SHP77 (cell line): ENCODE measurements at regions not wholly inside any gene's neighbourhood (a gene's known extent, or its start where the extent isn't known, plus 50 kb on each side); places are given as distances from the start of the nearest gene placed in this dataset.
A peak's percentile ranks its signal among the peaks of the same experiment; 100 is the strongest.

Source experiments
- DNase-seq, 2 experiments: peaks; one replicate each; lab custom pipeline; 2025; lab: John Stamatoyannopoulos, UW

DNA sequence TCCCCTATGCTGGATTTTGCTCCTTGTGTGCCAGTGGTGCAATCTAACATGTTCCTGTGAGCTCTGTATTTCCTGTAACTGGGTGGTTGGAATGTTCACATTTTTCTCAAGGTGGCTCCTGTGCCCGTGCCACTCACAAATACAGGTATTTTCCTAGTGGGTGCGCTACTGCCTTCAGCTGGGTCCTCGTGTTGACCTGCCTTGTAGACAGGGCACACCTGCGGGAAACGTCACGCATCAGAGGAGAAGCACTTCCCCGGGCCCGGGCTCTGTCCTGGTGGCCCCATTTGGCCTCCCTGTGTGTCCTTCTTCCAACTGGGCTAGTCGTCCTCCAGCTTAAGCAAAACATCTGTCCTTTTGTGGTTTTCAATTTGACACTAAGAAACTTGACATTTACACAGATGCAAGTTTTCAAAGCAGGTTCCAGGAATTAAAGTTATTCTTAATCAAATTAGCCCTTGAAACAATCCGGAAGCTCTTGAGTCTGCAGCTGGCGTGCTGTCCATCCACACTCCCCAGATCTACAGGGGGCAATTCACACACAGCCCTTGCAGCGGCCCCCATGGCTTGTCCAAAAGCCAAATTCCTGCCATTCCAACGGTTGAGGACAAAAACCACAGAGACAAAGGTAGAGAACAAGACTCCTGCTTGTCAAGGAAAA lies 275.1 kb downstream of the CDC5L start:
- DNase-seq: peak; percentile 52 to 53

DNA sequence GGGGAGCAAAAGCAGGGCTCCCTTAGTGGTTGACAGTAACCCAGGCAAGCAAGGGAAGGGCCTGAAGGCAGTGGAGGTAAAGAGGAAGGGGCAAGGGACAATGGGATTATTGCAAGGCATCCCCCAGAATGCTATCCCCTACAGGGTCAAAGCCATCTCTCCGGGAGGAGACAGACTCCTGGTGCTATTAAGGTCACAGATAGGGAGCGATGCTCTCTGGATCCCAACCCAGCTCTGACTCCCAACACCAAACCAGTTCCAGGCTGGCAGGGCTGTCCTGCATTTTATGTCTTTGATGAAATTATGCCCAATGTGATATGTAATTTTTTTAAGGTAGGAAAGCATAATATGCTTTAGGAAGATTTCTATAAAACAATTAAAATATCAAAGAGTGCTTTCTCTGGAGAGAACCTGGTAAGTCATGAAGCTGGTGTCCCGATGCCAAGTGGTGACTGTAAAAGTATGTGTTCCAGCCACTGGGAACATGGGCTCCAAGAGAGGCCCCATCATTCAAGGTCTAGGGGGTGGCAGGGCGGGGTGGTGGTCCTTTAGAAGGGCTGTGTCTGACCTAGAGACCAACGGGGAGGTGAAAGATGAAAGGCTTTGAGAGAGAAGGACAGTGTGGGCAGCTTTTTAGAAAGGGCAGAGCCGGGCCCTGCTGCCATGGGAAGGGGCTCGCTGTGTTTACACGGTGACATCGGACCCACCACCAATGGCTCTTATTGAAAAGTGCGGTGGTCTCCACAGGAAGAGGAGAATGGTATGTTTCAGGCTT lies 276.5 kb downstream of the CDC5L start:
- no peak for DNase-seq

DNA sequence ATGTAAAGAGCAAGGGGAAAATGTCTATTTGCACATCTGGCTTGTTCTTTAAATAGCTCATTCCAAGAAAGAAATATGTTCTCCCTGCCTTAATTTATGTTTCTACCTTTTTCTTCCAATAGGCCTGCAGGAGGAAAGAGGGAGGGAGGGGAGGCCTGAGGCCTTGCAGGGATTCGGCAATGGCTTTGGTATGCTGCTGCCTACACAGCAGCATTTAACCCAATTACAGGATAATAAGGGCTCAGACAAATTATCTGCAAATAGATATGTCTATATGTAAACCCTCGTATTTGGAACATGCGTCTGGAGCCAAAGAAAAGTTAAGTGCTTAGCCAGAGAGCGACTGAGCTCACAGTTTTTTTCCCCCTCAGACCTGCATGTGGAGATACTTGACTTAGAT lies 277.2 kb downstream of the CDC5L start:
- no peak for DNase-seq

DNA sequence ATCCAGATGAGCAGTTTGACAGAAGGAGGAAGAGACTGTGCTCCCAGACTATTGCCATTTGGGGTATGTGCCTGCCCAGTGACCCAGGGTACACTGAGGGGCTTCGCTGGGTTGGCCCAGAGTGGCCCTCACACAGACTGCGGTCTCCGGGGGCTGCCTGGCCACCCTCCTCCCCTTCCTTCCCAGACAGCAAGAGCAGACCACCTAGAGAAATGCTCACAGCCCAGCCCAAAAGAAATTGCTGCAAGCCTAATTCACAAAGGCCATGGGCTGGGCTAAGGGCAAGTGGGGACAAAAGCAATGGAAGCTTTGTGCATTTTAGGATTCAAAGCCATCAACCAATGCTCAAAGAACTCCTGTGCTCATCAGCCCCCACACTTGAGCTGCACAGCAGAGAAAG lies 277.6 kb downstream of the CDC5L start:
- no peak for DNase-seq

DNA sequence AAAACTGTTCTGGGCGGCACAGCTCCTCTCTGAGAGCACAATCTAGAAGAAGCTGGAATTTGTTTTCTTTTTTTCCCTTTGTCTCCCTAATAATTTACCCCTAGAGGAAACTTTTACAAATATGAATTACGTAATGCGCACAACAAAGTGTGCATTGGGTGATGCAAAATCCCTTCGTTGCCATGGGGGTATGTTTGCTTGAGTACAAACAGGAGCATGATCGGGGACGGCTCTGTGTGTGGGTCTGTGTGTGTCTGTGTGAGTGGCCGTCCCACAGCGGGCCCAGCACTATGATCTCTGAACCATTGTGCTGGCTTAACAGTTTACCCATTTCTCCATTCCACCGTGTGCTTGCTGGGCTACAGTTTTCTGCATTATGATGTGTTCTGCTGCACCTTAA lies 278.2 kb downstream of the CDC5L start:
- DNase-seq: no peak

DNA sequence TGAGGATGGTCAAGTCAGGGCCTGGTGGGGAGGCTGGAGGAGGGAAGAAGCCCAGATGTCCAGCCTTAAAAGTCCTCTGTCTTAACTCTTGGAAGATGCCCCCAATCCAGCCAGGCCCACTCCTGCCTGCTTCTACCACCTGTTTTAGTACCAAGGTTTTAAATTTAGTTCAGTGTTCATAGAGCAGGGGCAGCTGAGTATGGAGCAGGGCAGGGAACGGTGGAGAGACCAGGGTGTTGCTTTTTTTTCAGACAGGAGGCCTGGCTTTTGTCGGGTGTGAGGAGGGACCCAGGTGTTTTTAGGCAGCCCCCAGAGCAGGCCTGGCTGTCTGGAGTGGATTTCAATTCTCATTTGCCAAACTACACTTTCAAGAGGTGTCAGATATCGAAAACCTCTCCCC lies 278.8 kb downstream of the CDC5L start:
- no peak for DNase-seq

DNA sequence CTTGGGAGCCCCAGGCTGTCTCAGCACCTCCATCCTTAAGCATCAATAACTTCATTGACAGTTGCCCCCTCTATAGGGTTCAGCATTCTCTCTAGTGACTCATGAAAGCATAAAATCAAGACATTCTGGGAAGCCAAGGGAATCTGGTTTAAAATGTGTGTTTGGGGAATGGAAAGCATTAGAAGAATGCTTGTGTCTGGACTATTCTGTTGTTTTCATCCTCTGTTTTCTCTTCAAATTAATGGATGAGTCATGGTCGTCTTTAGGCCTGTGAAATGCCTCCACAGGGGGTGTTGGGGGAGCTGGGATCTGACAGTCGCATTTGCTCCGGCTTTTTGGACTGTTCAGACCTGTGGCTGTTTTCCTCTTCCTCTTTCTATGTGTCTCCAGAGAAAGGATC lies 279.7 kb downstream of the CDC5L start:
- DNase-seq: no peak

DNA sequence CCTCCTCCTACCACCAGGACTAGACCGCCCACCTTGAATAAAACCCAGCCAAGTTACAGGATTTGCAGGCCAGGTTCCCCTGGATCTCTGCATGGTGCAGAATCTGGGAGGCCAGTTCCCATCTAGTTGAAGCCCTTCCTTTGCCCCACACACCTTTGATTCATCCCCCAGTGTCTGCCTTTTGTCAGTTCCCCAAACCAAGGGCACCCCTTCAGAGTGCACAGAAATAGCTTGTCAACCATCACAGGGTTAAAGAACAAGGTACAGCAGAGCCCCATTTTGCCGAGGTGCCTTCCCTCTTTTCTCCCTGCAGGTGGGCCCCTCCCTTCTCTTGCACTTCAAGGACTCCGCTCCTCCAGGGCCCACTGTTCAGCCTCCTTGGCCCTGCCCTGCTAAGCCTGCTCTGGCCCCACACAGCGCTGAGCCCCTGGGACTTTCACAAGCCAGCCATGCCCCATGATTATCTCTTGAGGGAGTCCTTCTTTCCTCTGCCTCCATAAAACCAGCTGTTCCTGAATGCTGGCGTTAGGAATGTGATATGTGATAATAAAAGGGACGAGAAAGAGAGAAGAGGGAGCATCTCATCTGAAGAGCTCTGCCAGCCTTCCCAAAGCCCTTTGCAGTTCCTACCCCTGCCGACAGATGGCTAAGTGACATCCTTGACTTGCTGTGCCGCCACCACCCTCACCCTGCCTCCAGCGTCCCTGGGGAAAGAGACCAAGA lies 280.3 kb downstream of the CDC5L start:
- DNase-seq: no peak

DNA sequence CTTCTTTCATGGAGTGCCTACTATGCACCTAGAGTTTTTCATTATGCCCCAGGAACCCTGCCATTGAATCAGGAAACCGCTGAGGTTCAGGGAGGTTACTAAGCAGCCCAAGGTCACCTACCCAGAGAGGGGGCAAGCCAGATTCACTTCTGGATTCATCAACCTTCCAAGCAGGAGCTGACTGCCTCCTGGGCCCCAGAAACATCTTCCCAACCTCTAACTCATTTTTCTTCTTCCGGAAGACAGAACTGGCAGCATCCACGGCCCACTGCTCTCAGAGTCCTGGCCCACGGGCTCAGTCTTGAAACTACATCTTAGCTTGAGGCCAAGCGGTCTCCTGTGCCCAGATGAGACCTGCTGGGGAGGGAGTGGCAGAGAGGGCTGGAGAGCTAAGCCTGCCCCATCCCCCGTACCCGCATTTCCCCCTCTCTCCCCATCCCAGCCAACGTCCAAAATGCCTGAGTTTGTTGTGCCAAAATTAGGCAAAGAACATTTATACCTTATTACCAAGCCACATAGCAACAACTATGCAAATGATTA lies 281.0 kb downstream of the CDC5L start:
- no peak for DNase-seq

DNA sequence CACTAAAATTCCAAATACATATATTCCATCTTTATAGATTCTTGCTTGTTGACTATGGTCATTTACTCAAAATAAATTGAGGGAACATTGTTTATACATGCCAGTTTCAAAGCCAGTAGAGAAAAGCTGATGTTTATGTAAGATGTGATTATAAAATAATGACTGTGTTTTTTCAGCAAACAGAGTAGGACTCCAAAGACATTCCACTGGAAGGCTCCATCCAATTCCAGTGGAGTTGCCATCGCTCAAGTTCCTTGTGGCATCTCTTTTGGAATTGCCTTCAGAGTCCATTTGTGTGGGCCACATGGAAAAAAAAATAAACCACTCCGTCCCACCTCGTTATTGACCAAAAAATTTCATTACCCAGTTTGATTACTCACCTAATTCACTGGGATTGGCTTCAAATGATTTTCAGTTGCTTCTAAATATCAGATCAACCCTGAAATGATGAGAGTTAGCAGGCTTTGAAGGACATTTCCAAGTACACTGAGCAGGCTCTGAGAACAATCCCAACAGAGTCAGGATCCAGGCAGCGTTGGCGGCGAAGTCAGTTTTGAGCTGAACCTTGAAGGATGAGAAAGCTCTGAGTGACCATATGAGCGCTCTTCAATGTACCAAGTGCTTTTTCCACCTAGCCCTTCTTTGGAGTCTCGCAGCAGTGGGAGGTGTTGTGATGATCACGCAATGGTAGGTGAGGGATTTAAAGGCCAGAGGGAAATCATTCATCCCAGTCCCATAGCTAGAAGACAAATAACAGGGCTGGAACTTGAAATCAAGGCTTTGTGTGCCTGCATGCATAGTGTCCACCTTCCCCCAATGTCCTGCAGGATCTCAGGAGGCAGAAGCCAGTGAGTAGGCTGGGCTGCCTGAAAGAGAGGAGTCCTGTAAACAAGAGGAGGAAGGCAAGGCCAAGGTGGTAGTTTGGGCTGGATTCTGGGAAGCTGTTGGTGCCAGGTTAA lies 281.7 kb downstream of the CDC5L start:
- DNase-seq: no peak

DNA sequence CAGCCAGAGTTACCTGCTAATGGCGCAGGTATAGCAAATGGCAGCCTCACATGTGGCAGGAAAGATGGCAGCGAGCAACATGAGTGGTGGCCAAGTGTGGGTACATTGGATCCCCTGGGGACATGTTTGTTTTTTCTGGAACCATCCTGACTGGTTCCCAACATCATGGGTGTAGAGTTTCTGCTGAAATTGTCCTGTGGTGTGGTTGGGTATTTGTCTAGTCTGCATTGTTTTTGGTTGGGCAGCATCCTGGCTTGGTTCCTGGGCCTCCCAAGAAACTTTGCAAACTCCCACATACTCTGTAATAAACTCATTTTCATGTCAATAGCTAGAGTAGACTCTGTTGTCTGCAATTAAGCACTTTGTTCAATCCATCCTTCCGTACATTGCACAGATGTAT lies 282.6 kb downstream of the CDC5L start:
- no peak for DNase-seq

DNA sequence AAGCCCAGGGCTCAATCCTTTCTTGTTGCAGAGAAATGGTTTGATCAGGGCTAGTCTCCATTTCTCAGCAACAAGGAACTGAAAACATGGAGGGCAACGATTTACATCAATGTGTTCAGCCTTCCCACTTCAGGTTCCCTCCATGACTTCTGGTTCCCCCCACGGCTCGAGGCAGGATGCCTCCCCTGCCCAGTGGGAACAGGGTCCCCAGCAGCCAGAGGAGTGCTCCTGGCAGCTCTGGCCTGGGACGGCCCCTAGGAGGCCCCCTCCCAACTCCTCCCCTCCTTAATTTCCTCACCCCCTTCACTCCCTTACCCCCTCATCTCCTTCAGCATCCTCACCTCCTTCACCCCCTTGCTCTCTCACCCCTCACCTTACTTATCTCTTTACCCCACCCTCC lies 283.8 kb downstream of the CDC5L start:
- DNase-seq: no peak

DNA sequence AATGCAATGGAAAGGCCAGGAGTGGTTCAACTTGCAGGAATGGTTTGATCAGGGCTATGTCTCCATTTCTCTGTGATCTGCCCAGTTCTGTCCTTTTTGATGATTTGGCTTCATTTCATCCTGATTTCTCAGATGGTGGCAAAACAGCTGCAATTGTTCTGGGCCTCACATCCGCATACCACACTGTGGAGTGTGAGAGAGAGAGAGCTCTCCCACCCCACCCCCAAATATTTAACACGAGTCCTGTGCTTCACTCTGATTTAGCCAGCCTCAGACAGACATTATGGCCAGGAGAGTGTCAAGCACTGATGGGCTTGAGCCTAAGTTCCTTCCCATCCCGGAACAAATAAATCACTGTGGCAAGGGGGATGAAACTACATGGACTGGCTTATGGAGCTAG lies 284.6 kb downstream of the CDC5L start:
- no peak for DNase-seq

DNA sequence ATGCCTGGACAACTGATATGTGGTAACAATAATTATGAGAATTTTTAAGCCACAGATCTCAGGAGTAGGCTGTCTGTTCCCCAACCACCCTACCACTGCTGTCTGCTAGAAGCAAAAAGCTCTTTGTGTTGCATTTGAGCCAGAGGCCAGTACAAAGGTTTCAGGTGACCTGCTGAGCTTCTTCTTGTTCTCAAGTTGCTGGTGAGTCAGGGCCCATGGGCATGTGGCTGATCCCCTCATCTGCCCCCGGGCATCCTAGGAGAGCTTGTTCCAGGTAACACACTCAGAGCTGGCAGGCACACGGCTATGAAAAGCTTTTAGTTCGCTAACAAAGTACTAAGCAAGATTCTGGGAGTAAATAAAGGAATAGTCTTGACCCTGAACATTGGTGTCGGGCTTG lies 285.3 kb downstream of the CDC5L start:
- DNase-seq: no peak

DNA sequence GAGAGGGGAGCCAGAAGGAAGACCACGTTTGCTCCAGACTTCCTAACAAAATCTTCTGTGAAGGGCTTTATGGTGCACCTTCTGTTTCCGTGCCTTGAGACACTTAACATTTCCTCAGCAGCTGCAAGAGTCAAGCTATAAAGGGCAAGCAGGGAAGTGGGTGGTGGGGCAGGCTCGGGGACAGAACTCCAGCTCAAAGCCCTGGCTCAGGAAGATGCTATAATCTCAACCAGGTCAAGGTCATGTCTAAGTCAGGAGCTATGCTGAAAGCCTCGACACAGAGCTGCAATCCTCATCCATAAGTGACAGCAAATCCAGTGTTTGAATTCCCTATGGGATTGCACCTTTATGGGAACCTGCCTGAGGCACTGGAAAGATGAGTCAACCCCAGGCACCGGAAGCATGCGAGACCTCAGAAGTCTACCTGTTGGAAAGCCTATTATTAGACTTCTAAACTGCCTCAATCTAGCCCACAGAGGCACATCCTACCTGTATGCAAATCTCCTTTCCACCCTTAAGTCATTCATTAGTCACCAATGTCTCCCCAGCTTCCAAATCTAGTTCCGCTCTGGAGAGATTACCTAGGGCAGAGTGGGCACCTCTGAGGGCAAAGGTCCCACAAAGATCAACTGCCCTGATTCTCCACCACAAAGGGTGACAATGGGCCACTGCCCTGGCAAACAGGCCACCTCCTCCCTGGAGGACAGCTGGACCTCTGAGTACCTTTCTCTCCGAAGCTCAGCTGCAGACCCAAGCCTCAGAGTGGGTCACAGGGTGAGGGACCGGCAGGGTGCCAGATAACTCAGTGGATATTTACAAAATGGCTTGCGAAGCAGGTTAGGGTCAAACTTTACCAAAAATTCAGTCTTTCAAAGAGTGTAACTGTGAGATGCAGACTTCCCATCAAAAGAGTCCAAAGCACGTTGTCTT lies 287.0 kb downstream of the CDC5L start:
- DNase-seq: no peak

DNA sequence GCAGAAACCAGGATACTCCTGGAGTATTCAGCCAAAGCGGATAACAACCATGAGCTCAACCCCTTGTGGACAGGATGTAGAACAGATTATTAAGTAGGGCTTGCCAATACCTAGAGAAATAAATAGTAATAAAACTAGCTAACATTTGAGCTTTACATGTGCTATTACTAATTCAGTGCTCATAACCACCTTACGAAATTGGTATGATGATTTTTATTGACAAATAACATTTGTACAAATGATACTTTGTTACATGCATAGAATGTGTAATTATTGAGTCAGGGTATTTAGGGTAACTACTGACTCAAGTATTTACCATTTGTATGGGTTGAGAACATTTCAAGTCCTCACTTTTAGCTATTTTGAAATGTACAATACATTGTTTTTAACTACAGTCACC lies 287.9 kb downstream of the CDC5L start:
- no peak for DNase-seq

DNA sequence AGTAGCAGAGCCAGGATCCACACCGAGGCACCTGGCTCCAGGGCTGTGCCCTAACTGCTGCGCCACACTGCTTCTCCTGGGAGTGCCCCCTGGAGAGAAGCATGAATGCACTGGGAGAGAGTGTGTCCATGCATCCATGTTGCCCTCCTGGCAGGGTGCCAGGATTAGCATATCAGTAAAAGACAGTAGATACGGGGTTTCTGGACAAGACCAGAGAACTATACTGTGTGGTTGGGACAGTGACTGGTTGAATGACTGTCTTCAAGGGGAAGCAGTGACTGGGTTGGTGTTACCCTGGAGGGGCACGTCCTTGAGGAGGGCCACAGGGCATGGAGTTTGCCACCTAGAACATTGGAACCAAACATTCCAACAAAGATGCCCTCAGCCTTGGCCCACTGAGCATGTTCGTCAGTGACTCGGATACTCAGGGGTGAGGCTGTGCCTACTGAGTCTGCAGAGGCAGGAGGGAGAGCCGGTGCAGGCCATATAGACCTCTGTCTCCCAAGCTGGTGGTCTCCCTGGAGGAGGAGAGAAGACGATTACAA lies 288.8 kb downstream of the CDC5L start:
- DNase-seq: no peak

DNA sequence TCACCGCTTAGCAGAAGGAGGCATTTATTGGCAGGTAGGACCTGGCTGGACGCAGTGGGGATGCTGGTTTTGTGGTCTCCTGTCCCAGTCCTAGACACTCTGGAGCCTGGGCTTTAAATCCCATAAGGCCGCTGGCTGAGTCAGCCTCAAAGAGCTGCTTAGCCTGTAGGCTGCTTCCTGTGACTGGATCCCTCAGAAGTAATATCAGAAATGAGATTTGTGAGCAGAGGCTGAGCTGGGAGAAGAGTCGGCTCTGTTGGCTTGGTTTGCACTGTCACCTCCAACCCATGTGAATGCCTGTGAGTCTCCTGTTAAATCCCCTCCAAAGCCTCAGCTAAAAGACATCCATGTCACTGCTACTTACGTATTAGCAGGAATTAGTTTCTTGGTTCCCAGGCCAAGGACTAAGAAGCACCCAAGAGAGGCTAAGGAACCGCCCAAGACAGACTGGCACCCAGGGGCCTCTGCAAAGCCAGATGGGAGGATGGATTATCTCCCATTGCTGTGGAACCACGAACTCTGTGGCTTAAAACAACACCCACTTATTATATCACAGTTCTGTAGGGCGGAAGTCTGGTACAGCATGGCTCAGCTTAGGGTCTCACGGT lies 289.4 kb downstream of the CDC5L start:
- no peak for DNase-seq

DNA sequence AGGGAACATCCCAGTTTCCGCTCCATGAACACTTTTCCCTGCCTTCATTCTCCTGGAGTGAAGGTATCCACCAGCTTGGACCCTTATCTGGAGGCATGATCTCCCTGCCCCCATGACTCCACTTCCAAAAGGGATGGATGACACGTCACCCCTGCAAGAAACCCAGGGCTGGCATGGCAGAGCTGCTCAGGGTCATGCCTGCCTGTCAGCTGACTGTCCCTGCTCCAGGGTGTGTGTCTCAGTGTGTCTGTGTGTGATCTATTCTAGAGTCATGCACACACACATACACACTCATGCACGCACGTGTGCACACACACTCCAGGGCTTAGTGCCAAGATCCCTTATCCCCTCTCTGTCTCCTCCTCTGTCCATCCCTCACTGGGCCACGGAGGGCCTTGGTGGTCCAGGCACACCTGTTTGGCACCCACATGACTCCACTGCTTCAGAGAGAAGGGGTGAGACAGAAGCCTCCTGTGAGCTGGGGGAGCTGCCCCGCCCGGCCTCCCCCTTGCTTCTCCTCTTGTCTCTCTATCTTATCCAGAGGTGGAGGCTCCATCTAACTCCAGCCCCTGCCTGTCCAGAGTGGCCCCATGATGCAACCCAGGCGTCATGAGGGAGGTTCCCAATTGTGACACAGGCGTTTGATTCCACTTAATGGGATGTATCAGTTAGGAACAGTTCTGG lies 290.9 kb downstream of the CDC5L start:
- no peak for DNase-seq
